ENCODE measurements at regions not wholly inside any gene's neighbourhood (a gene's known extent, or its start where the extent isn't known, plus 50 kb on each side); places are given as distances from the start of the nearest gene placed in this dataset.

DNA sequence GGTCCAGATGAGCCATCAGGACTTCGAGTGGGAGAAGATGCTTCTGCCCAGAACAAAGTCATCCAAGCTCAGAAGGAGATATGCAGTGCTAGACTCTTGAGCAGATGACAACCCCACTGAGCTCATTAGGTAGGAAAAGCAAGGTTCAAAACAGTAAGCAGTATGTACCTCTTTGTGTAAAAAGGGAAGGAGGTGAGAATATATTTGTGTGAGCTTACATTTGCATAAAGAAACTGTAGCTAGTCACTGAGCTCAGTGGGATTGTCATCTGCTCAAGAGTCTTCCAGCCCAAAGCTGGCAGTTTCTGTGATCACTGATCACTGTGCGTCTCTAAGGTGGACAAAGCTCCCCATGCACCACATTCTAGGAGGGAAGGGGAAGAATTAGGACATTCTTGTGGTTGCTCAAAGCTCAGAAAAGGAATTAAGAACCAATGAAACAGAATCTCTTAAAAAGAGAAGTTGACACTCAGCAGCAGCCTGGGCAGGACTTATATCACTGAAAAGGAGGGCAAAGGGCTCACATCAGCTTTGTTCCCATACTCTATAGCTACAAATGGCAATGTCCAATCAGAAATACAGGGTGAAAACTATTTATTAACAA is 90.0 kb upstream of the MAFB start:
- Mint-ChIP-seq H3K36me3 (no peaks in the 10 kb centered on the region), H3K27me3 (no peaks in the 10 kb centered on the region), H3K9me3 (no peaks in the 10 kb centered on the region), H3K4me3 (no peak overlapping the region), H3K27ac (no peak overlapping the region), H3K4me1 (peaks cover 10% of the 10 kb centered on the region)
- no peak for ATAC-seq

DNA sequence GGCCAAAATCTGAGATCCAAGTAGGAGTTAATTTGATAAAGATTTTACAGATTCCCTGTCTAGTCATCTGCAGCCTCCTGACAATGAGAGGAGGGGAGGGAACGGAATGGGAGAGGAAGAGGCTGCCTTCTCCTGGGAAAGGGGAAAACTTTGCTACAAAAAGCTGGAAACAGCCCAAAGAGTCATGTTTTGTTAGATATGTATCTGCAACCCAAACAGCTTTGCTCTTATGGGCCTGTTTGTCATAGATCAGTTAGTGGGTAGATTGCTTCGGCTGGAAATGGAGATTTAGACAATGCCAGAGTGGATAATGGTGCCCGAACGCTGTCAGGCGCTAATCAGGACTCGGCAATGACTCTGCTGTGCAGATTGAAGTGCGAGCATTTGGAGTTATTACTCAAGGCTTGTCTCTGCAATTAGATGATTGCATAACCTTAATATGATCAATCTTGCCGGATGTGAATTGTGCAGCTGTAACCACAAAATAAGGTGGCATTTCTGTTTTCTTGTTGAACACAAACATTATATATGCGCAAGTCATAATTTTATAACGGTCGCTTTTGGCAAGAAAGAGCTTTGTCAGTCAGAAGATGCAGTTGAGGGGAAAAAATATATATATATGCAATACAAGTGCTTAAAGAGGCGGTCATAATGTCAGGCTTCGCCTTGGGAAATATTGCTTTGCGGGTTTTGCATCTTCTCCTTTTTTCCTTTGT is 92.4 kb upstream of the MAFB start:
- H3K36me3 Mint-ChIP-seq = no peaks in the 10 kb centered on the region
- H3K27me3 Mint-ChIP-seq = peaks cover 3% of the 10 kb centered on the region
- no peak for ATAC-seq
- no peak overlapping the region for H3K27ac Mint-ChIP-seq
- no peak overlapping the region for H3K4me3 Mint-ChIP-seq
- H3K9me3 Mint-ChIP-seq = no peaks in the 10 kb centered on the region
- H3K4me1 Mint-ChIP-seq = peaks cover 10% of the 10 kb centered on the region

DNA sequence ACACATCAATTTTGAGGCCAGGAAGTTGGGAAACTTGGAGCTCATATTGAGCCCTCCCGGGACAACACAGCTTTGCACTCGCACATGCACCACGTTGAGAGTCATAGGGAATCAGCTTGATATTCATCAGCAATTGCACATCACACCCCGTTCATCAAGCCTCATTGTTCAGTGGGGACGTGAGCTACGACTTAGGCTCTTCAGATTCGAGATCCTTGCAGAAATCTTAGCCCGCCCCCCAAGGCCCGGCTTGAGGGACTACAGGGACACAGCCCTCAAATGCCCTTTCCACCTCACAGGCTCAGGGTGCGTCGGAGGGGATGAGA is 93.0 kb upstream of the MAFB start:
- H3K4me1 Mint-ChIP-seq = peaks cover 10% of the 10 kb centered on the region
- H3K36me3 Mint-ChIP-seq = no peaks in the 10 kb centered on the region
- H3K27ac Mint-ChIP-seq = no peak overlapping the region
- no peak overlapping the region for H3K4me3 Mint-ChIP-seq
- no peak for ATAC-seq
- peaks cover 7% of the 10 kb centered on the region for H3K27me3 Mint-ChIP-seq
- H3K9me3 Mint-ChIP-seq = no peaks in the 10 kb centered on the region

DNA sequence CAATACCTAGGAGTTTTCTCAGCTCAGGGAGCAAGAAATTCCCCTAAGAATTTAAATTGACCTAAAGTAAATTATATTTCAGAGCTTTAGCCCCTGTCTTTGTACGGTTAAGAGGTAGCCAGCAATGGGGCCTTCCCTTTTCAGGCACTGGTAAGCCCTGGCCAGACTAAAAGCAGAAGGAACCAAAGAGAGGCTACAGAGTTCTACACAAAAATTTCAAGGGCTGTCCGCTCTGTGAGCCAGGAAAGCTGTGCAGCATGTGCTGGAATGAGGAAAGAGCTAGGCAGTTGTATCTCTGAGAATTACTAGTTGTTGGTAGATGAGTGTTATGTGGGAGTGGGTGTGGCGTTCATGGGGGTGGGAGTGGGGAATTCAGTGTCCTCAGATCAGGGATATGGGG is 96.3 kb upstream of the MAFB start:
- no peaks in the 10 kb centered on the region for H3K36me3 Mint-ChIP-seq
- H3K27me3 Mint-ChIP-seq = peaks cover 22% of the 10 kb centered on the region
- H3K9me3 Mint-ChIP-seq = peaks cover 4% of the 10 kb centered on the region
- no peak for ATAC-seq
- no peak overlapping the region for H3K4me3 Mint-ChIP-seq
- H3K27ac Mint-ChIP-seq = no peak overlapping the region
- H3K4me1 Mint-ChIP-seq = no peaks in the 10 kb centered on the region

DNA sequence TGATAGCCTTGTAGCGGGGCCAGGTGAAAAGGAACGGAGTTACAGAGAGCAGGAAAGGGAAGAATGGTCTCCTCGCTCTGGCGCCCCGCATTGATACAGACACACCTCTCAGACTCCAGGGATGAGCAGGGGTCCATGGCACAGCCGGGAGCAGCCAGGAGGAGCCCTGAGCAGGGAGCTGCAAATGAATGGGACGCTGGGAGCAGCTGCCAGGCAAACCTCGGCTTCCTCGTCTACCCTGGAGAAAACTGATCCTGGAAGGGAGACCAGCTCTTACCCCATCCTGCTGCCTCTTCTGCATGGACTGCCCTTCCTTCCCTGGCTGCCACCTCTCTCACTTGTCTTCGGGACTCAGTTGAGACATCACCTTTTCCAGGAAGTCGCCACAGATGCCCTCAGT is 97.3 kb upstream of the MAFB start:
- H3K4me1 Mint-ChIP-seq = no peaks in the 10 kb centered on the region
- H3K27ac Mint-ChIP-seq = no peak overlapping the region
- no peak overlapping the region for H3K4me3 Mint-ChIP-seq
- no peak for ATAC-seq
- H3K36me3 Mint-ChIP-seq = no peaks in the 10 kb centered on the region
- H3K9me3 Mint-ChIP-seq = peaks cover 4% of the 10 kb centered on the region
- peaks cover 22% of the 10 kb centered on the region for H3K27me3 Mint-ChIP-seq

DNA sequence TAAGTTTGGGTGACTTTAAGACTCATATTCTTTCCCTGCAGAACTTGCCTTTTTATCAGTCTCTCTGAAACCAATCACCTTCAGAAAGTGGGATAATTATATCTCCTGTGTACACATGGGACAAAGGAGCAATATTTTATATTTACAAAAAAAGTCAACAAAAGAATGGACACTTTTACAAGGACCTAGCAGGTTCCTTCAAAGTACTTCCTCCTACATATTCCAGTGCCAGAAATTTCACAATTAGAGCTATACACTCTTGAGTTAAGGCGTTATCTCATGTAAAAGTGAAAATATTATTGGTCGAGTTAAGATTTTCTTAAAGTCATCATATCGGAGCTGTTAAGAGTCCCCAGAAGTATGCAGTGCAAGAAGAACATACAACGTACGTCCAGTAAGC is 98.9 kb upstream of the MAFB start:
- H3K27me3 Mint-ChIP-seq = peaks cover 22% of the 10 kb centered on the region
- H3K9me3 Mint-ChIP-seq = peaks cover 4% of the 10 kb centered on the region
- H3K4me1 Mint-ChIP-seq = no peaks in the 10 kb centered on the region
- ATAC-seq = no peak
- no peaks in the 10 kb centered on the region for H3K36me3 Mint-ChIP-seq
- H3K27ac Mint-ChIP-seq = no peak overlapping the region
- no peak overlapping the region for H3K4me3 Mint-ChIP-seq

DNA sequence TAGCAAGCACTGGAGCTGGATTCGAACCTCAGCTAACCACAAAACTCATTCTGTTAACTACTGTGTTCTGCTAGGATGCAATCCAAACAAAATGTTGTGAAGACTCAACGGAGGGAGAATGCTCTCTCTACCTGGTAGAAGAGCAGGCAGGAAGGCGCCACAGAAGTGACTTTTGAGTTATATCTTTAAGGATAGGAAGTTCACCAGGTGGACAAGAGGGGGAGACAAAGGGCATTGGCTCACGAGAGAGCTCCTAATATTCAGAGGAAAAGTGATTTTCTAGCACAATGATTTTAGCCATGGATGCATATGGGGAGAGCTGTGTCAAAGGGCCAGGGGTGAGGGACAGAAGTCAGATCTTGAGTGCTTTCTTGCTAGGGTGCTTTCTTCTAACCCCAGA is 108.4 kb upstream of the MAFB start:
- no peaks in the 10 kb centered on the region for H3K9me3 Mint-ChIP-seq
- no peaks in the 10 kb centered on the region for H3K4me1 Mint-ChIP-seq
- H3K27ac Mint-ChIP-seq = no peak overlapping the region
- H3K4me3 Mint-ChIP-seq = no peak overlapping the region
- no peak for ATAC-seq
- H3K27me3 Mint-ChIP-seq = peaks cover 17% of the 10 kb centered on the region
- no peaks in the 10 kb centered on the region for H3K36me3 Mint-ChIP-seq

DNA sequence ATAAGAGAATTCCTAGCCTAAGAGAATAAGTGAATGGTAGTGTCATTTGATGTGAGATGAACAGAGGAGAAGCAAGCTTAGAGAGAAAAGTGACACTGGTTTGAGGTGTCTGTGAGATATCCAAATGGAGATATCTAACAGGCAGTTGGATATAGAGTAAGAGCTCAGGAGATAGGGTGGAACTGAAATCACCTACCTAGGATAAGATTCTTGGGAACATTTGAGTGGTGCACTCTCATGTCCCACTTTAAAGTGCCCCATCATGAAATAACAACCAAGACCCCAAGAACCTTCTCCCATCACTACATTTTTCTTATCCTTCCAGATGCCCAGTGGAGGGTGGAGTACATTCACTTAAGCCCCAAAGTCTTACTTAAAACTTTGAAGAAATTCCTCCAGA is 109.0 kb upstream of the MAFB start:
- Mint-ChIP-seq H3K4me1 (no peaks in the 10 kb centered on the region), H3K36me3 (no peaks in the 10 kb centered on the region), H3K9me3 (no peaks in the 10 kb centered on the region), H3K27me3 (peaks cover 17% of the 10 kb centered on the region), H3K4me3 (no peak overlapping the region), H3K27ac (no peak overlapping the region)
- ATAC-seq = no peak

DNA sequence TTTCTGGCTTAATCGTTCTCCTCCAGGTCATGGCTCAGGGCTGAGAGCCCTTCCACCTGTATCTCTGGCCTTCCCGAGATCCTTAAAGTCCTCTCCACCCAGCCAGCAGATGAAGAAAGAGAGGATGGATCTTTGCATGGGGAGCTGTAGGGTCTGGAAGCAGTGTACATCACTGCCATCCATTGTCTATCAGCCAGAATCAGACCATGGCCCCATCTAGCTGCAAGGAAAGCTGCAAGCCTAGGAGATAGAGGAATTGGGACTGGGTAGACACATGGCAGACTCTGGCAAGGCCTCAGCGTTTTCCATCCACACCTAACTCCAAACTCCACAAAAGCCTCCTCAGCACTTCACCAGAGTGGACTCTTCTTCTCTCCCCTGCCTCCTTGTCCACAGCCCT is 113.8 kb upstream of the MAFB start:
- no peaks in the 10 kb centered on the region for H3K9me3 Mint-ChIP-seq
- no peak for ATAC-seq
- no peaks in the 10 kb centered on the region for H3K36me3 Mint-ChIP-seq
- no peak overlapping the region for H3K27ac Mint-ChIP-seq
- H3K27me3 Mint-ChIP-seq = peaks cover 16% of the 10 kb centered on the region
- no peaks in the 10 kb centered on the region for H3K4me1 Mint-ChIP-seq
- no peak overlapping the region for H3K4me3 Mint-ChIP-seq

DNA sequence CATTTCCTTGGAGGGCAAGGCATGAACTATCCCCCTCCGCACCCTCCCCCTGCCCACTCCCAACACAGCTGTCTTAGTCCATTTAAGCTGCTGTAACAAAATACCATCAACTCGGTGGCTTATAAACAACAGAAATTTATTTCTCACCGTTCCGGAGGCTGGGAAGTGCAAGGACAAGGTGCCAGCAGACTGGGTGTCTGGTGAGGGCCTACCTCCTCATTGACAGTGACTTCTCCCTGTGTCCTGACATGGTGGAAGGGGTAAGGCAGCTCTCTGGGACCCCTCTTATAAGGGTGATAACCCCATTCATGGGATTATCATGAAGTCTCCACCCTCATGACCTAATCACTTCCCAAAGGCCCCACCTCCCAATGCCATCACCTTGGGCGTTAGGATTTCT is 114.3 kb upstream of the MAFB start:
- Mint-ChIP-seq H3K4me1 (no peaks in the 10 kb centered on the region), H3K9me3 (no peaks in the 10 kb centered on the region), H3K36me3 (no peaks in the 10 kb centered on the region), H3K4me3 (no peak overlapping the region), H3K27me3 (peaks cover 16% of the 10 kb centered on the region), H3K27ac (no peak overlapping the region)
- ATAC-seq = no peak

DNA sequence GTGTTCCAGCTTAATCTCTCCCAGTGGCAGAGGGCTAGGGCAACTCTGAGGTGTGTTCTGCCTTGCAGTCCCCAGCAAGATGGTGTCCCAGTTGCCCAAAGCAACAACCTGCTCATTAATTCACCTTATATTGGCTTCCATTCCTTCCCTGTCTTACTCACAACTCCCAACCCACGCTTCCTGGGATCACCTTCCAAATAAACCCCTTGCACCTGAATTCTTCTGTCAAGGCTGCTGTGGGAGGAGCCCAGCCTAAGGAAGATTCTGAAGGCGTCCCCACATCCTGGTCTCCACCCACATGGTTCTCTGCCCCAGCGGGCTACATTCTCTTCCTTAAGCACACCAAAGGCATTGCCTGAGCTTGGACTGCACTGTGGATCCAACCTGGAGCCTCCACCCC is 116.6 kb upstream of the MAFB start:
- no peak for ATAC-seq
- Mint-ChIP-seq H3K9me3 (no peaks in the 10 kb centered on the region), H3K36me3 (no peaks in the 10 kb centered on the region), H3K27me3 (peaks cover 16% of the 10 kb centered on the region), H3K27ac (no peak overlapping the region), H3K4me3 (no peak overlapping the region), H3K4me1 (no peaks in the 10 kb centered on the region)

DNA sequence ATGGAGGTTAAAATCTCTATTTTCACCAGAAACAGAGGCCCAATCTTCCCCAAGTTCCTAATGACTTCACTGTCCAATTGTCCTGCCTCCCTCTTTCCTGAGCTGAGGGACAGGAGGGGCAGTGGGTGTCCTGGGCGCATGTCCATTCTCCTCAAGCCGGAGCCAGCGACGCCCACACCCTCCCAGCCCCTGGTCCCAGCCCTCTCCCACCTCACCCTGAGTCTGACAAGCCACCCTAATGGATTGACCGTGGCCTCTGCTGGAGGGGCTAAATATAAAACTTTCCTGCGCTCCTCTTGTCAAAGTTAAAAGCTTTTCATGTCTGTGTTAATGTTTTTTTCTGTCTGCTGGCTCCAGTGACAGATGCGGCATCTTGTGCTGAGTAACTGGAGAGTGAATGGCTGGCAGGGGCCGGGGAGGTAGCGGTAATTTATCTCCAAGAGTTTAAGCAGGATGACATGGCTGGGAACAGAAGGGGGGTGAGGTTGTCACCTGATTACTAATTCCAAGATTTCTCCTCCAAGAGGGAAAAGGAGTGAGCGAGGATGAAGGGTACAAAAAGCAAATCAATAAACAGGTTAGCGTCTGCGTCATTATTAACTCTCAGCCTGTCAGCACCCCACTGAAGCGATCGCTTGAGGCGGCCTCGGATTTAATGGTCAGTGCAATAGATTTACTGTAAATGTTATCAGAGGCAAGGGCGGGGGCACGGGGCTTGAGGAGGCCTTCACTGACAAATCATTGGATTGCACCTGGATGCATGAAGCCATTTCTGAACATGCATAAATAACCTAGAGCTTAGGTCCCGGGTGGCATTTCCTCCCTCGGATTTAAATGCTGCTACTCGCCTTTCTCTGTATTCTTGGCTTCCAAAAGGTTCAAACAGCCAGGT is 118.1 kb upstream of the MAFB start:
- H3K27me3 Mint-ChIP-seq = peaks cover 16% of the 10 kb centered on the region
- no peak for ATAC-seq
- H3K9me3 Mint-ChIP-seq = no peaks in the 10 kb centered on the region
- H3K36me3 Mint-ChIP-seq = no peaks in the 10 kb centered on the region
- no peak overlapping the region for H3K4me3 Mint-ChIP-seq
- H3K4me1 Mint-ChIP-seq = no peaks in the 10 kb centered on the region
- no peak overlapping the region for H3K27ac Mint-ChIP-seq

DNA sequence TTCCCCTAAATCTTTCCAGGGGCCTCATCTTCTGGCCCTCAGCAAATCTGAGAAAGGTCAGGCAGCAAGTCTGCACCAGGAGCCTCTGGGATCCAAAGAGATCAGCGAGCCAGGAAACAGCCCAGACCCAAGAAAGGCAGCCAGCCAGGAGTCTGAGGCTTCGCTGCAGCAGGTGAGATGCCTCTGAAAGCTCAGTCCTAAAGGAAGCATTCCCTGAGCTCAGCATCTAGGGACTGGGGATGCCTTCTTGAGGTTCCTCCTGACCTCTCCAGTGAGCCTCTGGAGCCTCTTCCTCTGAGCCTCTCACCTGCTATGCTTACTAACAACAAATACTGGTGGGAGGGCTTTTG is 118.8 kb upstream of the MAFB start:
- H3K4me3 Mint-ChIP-seq = no peak overlapping the region
- no peaks in the 10 kb centered on the region for H3K9me3 Mint-ChIP-seq
- H3K36me3 Mint-ChIP-seq = no peaks in the 10 kb centered on the region
- H3K27me3 Mint-ChIP-seq = peaks cover 16% of the 10 kb centered on the region
- no peak overlapping the region for H3K27ac Mint-ChIP-seq
- ATAC-seq = no peak
- no peaks in the 10 kb centered on the region for H3K4me1 Mint-ChIP-seq

DNA sequence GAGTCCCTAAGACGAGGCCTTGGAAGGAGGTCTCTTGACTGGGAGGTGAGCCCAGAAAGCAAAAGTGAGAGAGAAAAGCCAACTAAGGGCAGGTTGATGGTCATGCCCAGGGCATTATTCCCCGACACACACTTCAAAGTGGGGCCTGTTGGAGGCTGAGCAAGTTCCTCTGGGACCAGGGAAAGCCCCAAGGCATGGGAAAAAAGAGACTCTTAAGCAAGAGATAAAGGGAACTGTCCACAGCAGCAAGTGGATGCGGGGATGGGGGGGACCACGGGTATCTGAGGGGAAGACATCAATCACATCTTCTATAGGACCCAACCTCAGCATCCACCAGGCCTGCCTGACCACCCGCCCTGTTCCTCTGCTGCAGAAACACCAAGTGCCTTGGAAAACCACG is 119.9 kb upstream of the MAFB start:
- H3K4me3 Mint-ChIP-seq = no peak overlapping the region
- no peak for ATAC-seq
- H3K4me1 Mint-ChIP-seq = no peaks in the 10 kb centered on the region
- no peaks in the 10 kb centered on the region for H3K9me3 Mint-ChIP-seq
- peaks cover 16% of the 10 kb centered on the region for H3K27me3 Mint-ChIP-seq
- H3K27ac Mint-ChIP-seq = no peak overlapping the region
- no peaks in the 10 kb centered on the region for H3K36me3 Mint-ChIP-seq

DNA sequence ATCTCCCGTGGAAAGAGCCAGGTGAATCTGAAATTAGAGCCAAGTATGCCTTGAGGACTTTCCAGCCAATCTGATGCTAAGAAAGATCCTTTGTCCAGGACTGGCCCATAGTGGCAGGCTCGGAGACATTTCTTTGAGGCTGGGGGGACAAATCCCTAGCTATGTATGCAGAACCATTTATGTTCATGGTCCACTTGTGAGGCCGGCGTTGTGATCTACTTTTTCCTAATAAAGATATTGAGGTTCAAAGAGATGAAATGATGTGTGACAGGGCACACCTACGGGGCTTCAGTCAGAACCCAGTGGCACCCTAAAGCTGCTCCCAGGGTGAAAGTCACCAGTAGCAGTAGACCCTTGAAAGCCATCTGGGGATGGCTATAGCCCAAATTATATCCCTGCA is 120.3 kb upstream of the MAFB start:
- Mint-ChIP-seq H3K36me3 (no peaks in the 10 kb centered on the region), H3K4me3 (no peak overlapping the region), H3K27ac (no peak overlapping the region), H3K27me3 (peaks cover 16% of the 10 kb centered on the region), H3K4me1 (no peaks in the 10 kb centered on the region), H3K9me3 (no peaks in the 10 kb centered on the region)
- ATAC-seq = no peak
